ENCODE measurements at regions not wholly inside any gene's neighbourhood (a gene's known extent, or its start where the extent isn't known, plus 50 kb on each side); places are given as distances from the start of the nearest gene placed in this dataset.

DNA sequence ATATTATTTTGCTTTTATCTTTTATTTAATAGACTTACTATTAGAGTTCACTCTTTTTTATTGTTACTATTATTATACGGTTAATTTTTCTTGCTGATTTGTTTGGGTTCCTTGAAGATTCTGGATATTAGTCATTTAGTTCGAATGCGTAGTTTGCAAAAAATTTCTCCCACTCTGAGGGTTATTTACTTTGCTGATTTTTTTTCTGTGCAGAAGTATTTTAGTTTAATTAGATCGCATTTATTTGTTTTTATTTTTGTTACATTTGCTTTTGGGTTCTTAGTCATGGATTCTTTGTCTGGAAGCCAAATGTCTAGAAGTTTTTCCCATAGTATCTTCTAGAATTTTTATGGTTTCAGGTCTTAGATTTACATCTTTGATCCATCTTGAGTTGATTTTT is 585.2 kb downstream of the CPS1 start:
- Mint-ChIP-seq H3K4me3 (no peak overlapping the region), H3K27ac (no peak overlapping the region), H3K9me3 (peaks cover 2% of the 10 kb centered on the region), H3K4me1 (no peaks in the 10 kb centered on the region), H3K36me3 (ENCODE audit: low read depth) (no peaks in the 10 kb centered on the region), H3K27me3 (ENCODE audit: low read depth) (peaks cover 4% of the 10 kb centered on the region)
- TF ChIP-seq, protein P1, sequence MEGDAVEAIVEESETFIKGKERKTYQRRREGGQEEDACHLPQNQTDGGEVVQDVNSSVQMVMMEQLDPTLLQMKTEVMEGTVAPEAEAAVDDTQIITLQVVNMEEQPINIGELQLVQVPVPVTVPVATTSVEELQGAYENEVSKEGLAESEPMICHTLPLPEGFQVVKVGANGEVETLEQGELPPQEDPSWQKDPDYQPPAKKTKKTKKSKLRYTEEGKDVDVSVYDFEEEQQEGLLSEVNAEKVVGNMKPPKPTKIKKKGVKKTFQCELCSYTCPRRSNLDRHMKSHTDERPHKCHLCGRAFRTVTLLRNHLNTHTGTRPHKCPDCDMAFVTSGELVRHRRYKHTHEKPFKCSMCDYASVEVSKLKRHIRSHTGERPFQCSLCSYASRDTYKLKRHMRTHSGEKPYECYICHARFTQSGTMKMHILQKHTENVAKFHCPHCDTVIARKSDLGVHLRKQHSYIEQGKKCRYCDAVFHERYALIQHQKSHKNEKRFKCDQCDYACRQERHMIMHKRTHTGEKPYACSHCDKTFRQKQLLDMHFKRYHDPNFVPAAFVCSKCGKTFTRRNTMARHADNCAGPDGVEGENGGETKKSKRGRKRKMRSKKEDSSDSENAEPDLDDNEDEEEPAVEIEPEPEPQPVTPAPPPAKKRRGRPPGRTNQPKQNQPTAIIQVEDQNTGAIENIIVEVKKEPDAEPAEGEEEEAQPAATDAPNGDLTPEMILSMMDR (IDR thresholded peaks at IDR 0.05; ENCODE audit: unreplicated experiment in 3 of 3) = no peak

DNA sequence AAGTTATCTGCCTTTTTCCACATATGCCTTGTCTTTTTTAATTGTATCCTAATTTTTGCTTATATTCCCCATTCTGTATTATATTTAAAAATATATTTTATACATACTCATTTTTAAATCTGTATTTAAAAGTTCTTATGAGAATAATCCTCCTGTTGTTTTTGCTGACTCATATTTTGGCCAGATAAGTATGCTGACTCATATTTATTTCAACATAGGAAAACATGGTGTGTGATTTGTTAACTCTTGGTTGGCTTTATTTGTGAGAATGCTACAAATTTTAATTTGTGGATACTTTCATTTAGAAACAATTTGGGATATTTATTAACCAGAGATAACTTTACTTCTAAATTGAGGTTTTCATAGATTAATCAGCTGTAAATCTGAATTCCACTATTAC is 587.7 kb downstream of the CPS1 start:
- H3K36me3 Mint-ChIP-seq (ENCODE audit: low read depth) = no peaks in the 10 kb centered on the region
- no peak overlapping the region for H3K27ac Mint-ChIP-seq
- TF ChIP-seq, protein P1 (IDR thresholded peaks at IDR 0.05; ENCODE audit: unreplicated experiment in 3 of 3) = no peak
- peaks cover 4% of the 10 kb centered on the region for H3K27me3 Mint-ChIP-seq (ENCODE audit: low read depth)
- no peaks in the 10 kb centered on the region for H3K4me1 Mint-ChIP-seq
- no peak overlapping the region for H3K4me3 Mint-ChIP-seq
- peaks cover 2% of the 10 kb centered on the region for H3K9me3 Mint-ChIP-seq

- no peaks in the 10 kb centered on the region for H3K36me3 Mint-ChIP-seq (ENCODE audit: low read depth)
- no peak overlapping the region for H3K4me3 Mint-ChIP-seq
- H3K27me3 Mint-ChIP-seq (ENCODE audit: low read depth) = peaks cover 4% of the 10 kb centered on the region
Observed at GRCh38 chr2:211144974-211145665, 588.7 kb downstream of the CPS1 start.

DNA sequence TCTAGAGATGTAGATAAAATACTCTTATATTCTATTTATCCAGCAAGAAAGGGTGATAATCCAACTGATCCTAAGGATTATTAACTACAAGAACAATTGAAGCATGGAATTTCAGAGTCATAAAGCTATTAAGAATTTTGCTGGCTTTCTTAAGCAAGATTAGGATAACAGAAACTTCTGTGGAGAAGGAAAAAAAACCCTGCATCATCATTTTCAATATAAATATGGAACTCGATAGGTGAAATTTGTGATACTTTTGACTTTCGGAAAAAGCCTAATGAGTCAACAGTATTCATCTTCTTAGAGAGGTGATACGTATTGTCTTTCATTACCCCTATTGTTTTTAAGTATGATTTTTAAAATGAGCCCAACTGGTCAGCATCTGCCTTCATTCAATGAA is 593.3 kb downstream of the CPS1 start:
- Mint-ChIP-seq H3K27ac (no peak overlapping the region), H3K36me3 (ENCODE audit: low read depth) (no peaks in the 10 kb centered on the region), H3K4me3 (no peak overlapping the region), H3K4me1 (no peaks in the 10 kb centered on the region), H3K27me3 (ENCODE audit: low read depth) (peaks cover under 1% of the 10 kb centered on the region), H3K9me3 (no peaks in the 10 kb centered on the region)
- TF ChIP-seq, protein P1 (IDR thresholded peaks at IDR 0.05; ENCODE audit: unreplicated experiment in 3 of 3) = no peak

More at GRCh38 chr2:211144974-211145665, 588.7 kb downstream of the CPS1 start:
- Mint-ChIP-seq H3K4me1 (no peaks in the 10 kb centered on the region), H3K9me3 (no peaks in the 10 kb centered on the region), H3K27ac (no peak overlapping the region)
- TF ChIP-seq, protein P1 (IDR thresholded peaks at IDR 0.05; ENCODE audit: unreplicated experiment in 3 of 3) = no peak

- Mint-ChIP-seq H3K4me3 (no peak overlapping the region), H3K27me3 (ENCODE audit: low read depth) (no peaks in the 10 kb centered on the region), H3K36me3 (ENCODE audit: low read depth) (no peaks in the 10 kb centered on the region), H3K27ac (no peak overlapping the region), H3K9me3 (no peaks in the 10 kb centered on the region), H3K4me1 (no peaks in the 10 kb centered on the region)
- TF ChIP-seq, protein P1 (IDR thresholded peaks at IDR 0.05; ENCODE audit: unreplicated experiment in 3 of 3) = no peak
Observed at GRCh38 chr2:211157211-211157610, 600.8 kb downstream of the CPS1 start.

- Mint-ChIP-seq H3K36me3 (ENCODE audit: low read depth) (no peaks in the 10 kb centered on the region), H3K4me3 (no peak overlapping the region), H3K27ac (no peak overlapping the region), H3K9me3 (no peaks in the 10 kb centered on the region), H3K4me1 (no peaks in the 10 kb centered on the region), H3K27me3 (ENCODE audit: low read depth) (no peaks in the 10 kb centered on the region)
- TF ChIP-seq, protein P1 (IDR thresholded peaks at IDR 0.05; ENCODE audit: unreplicated experiment in 3 of 3) = peak; percentile 72 to 87 (median 77)
Observed at GRCh38 chr2:211157856-211158463, 601.6 kb downstream of the CPS1 start.
